Hepatocyte (in vitro differentiated cells): ENCODE measurements at regions not wholly inside any gene's neighbourhood (a gene's known extent, or its start where the extent isn't known, plus 50 kb on each side); places are given as distances from the start of the nearest gene placed in this dataset.

ENCODE experiments used
- DNase-seq: peaks from one replicate; pipeline ENCODE4 v3.0.0-alpha.2; 2016; ENCODE audit warnings: low spot score
- H2AFZ ChIP-seq: fragments of 200-600 bp; sonication (generic); 2 replicates; pipeline ENCODE4 v1.6.0; 2016; ENCODE audit warnings: antibody characterized with exemption, mild to moderate bottlenecking
- H3K27ac ChIP-seq: fragments of 200-600 bp; sonication (generic); 2 replicates; pipeline ENCODE4 v1.5.1; 2016; ENCODE audit warnings: mild to moderate bottlenecking
- H3K27me3 ChIP-seq: fragments of 200-600 bp; sonication (generic); 2 replicates; pipeline ENCODE4 v1.6.1; 2016
- H3K36me3 ChIP-seq: fragments of 200-600 bp; sonication (generic); replicated peaks from 2 replicates; pipeline ENCODE4 v1.5.1; 2016; ENCODE audit warnings: low read depth; ENCODE audit not compliant: insufficient read depth
- H3K4me1 ChIP-seq: fragments of 200-600 bp; sonication (generic); 2 replicates; pipeline ENCODE4 v1.5.1; 2016; ENCODE audit warnings: mild to moderate bottlenecking, moderate library complexity; ENCODE audit not compliant: insufficient read depth
- H3K4me2 ChIP-seq: fragments of 200-600 bp; sonication (generic); 2 replicates; pipeline ENCODE4 v1.6.0; 2016
- H3K4me3 ChIP-seq: fragments of 200-600 bp; sonication (generic); 2 replicates; pipeline ENCODE4 v1.5.1; 2016; ENCODE audit warnings: mild to moderate bottlenecking
- H3K79me2 ChIP-seq: fragments of 200-600 bp; sonication (generic); 2 replicates; pipeline ENCODE4 v1.6.0; 2017; ENCODE audit warnings: mild to moderate bottlenecking
- H3K9me2 ChIP-seq: fragments of 200-600 bp; sonication (generic); replicated peaks from 2 replicates; pipeline ENCODE4 v1.6.0; 2017; ENCODE audit warnings: mild to moderate bottlenecking; ENCODE audit not compliant: insufficient read depth
- H3K9me3 ChIP-seq: fragments of 200-600 bp; sonication (generic); 2 replicates; pipeline ENCODE4 v1.5.1; 2016; ENCODE audit warnings: low read depth, mild to moderate bottlenecking
- H4K20me1 ChIP-seq: fragments of 200-600 bp; sonication (generic); 2 replicates; pipeline ENCODE4 v1.6.0; 2016; ENCODE audit warnings: mild to moderate bottlenecking; ENCODE audit not compliant: insufficient read depth, poor library complexity, severe bottlenecking
- EZH2 ChIP-seq: fragments of 200-600 bp; sonication (generic); IDR thresholded peaks from 2 replicates; pipeline ENCODE4 v1.6.1; 2016; ENCODE audit warnings: antibody characterized with exemption, mild to moderate bottlenecking, borderline replicate concordance
- EZH2phosphoT487 ChIP-seq: fragments of 200-600 bp; sonication (generic); IDR thresholded peaks from one replicate; pipeline ENCODE4 v1.6.1; 2018; ENCODE audit warnings: antibody characterized with exemption, mild to moderate bottlenecking, low read depth, moderate library complexity; ENCODE audit not compliant: unreplicated experiment, severe bottlenecking
- WGBS: methylation state at CpG from one replicate; pipeline ENCODE4 v1.1.6; 2016; ENCODE audit warnings: low lambda C conversion rate; ENCODE audit errors: missing lambda C conversion rate; 5-methylcytosine and 5-hydroxymethylcytosine counted together
- TF ChIP-seq, protein P1 (sequence below): fragments of 200-600 bp; sonication (generic); IDR thresholded peaks from 2 replicates; pipeline ENCODE4 v1.5.1; 2016; ENCODE audit warnings: antibody characterized with exemption, mild to moderate bottlenecking; ENCODE audit not compliant: poor library complexity

DNA sequence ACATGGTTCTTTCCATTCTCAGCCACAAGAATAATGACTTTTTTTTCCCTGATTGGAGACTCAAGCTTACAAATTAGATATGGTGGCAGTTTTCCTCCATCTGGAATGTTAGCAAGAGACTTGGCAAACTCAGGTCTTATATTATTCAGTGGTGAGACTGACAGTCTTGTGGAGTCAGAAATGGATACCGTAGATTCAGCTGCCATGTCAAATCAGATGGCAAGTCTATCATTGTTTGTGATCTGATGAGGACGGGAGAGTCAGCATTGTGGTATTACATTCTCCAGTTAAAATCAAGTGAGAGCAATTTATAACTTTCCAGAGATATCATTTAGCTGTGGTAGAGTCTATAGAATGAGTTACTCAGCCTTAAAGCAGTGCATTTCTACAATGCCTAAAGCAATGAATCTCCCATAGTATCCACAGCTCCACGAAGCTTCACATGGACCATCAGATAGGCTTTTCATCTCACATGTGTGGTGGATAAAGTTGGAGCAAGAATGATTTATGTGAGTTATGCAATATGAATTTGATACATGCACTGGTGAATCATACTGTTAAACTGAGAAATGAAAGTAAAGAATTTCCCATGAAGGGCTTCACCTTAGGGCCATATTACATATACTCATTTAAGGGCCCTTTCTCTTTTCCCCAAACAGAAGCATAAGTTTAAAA lies 430.6 kb downstream of the ZNF608 start:
- Histone ChIP-seq H3K9me2 (no peaks in the 10 kb centered on the region), H3K4me3 (no peak overlapping the region), H3K4me2 (no peak overlapping the region), H4K20me1 (no peaks in the 10 kb centered on the region), H3K36me3 (no peaks in the 10 kb centered on the region), H3K9me3 (no peaks in the 10 kb centered on the region), H2AFZ (no peak overlapping the region), H3K4me1 (no peaks in the 10 kb centered on the region), H3K27me3 (no peaks in the 10 kb centered on the region), H3K27ac (no peak overlapping the region), H3K79me2 (no peaks in the 10 kb centered on the region)
- 88% methylated on average over 3 of the region's 3 CpGs for WGBS
- DNase-seq = no peak
- TF ChIP-seq EZH2phosphoT487 (no peak), EZH2 (no peak)
- TF ChIP-seq, protein P1, sequence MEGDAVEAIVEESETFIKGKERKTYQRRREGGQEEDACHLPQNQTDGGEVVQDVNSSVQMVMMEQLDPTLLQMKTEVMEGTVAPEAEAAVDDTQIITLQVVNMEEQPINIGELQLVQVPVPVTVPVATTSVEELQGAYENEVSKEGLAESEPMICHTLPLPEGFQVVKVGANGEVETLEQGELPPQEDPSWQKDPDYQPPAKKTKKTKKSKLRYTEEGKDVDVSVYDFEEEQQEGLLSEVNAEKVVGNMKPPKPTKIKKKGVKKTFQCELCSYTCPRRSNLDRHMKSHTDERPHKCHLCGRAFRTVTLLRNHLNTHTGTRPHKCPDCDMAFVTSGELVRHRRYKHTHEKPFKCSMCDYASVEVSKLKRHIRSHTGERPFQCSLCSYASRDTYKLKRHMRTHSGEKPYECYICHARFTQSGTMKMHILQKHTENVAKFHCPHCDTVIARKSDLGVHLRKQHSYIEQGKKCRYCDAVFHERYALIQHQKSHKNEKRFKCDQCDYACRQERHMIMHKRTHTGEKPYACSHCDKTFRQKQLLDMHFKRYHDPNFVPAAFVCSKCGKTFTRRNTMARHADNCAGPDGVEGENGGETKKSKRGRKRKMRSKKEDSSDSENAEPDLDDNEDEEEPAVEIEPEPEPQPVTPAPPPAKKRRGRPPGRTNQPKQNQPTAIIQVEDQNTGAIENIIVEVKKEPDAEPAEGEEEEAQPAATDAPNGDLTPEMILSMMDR = no peak

DNA sequence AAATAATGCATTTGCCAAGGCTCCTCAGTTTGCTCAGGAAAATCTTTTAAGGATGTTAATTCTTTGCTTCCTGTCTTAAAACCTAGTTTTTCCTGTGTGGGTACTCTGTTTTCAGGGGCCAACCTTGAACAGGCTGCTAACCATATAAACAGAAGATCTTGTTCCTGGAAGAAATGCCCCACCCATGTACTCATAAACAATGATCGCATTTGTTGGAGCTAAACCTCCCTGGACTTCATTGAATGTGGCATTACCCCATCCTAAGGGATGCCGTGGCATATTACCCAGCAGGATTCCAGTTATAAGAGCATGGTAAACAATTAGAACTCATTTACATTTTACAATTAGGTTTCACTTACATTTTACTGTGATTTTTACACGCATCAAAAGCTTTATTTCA lies 436.0 kb downstream of the ZNF608 start:
- H3K4me1 ChIP-seq = peaks cover 7% of the 10 kb centered on the region
- no peaks in the 10 kb centered on the region for H4K20me1 ChIP-seq
- H3K36me3 ChIP-seq = no peaks in the 10 kb centered on the region
- H3K27ac ChIP-seq = no peak overlapping the region
- no peak for TF ChIP-seq EZH2phosphoT487
- TF ChIP-seq EZH2 = no peak
- TF ChIP-seq, protein P1 = no peak
- H3K4me3 ChIP-seq = no peak overlapping the region
- no peaks in the 10 kb centered on the region for H3K79me2 ChIP-seq
- no peaks in the 10 kb centered on the region for H3K9me2 ChIP-seq
- H3K4me2 ChIP-seq = no peak overlapping the region
- no peaks in the 10 kb centered on the region for H3K9me3 ChIP-seq
- DNase-seq = no peak
- H3K27me3 ChIP-seq = no peaks in the 10 kb centered on the region
- 57% methylated on average over 3 of the region's 3 CpGs for WGBS
- no peak overlapping the region for H2AFZ ChIP-seq

DNA sequence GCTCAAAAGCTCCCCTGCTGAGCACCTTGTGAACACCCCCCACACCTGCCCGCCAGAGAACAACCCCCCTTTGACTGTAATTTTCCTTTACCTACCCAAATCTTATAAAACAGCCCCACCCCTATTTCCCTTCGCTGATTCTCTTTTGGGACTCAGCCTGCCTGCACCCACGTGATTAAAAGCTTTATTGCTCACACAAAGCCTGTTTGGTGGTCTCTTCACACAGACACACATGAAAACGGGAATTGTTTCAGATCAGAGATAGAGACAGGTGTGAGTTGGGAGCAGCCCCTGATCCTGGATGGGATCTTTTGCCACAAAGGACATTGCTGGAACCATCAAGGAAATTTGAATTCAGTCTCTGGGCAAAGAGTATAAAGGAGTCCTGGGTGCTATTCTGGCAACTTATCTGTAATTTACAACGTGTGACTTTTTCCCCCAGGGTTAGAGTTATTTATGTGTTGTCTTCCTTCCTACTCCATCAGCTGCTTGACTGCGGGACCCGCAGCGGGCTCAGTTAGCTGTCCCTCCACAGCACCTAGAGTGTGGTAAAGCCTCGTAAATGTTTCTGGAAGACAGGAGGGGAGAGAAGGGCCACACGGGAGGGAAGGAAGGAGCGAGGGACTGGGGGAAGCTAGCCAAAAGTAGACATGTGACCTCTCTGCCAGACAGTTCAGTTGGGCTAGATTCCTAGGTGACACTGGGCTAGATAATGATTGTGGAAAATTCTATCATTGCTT lies 437.0 kb downstream of the ZNF608 start:
- H3K27ac ChIP-seq = no peak overlapping the region
- no peaks in the 10 kb centered on the region for H3K36me3 ChIP-seq
- no peaks in the 10 kb centered on the region for H3K27me3 ChIP-seq
- no peaks in the 10 kb centered on the region for H3K9me2 ChIP-seq
- TF ChIP-seq EZH2phosphoT487 (no peak), EZH2 (no peak)
- TF ChIP-seq, protein P1 = no peak
- H3K4me2 ChIP-seq = no peak overlapping the region
- no peaks in the 10 kb centered on the region for H3K9me3 ChIP-seq
- no peak overlapping the region for H2AFZ ChIP-seq
- WGBS = 39% methylated on average over 10 of the region's 11 CpGs
- no peaks in the 10 kb centered on the region for H4K20me1 ChIP-seq
- no peak overlapping the region for H3K4me3 ChIP-seq
- DNase-seq = no peak
- no peaks in the 10 kb centered on the region for H3K79me2 ChIP-seq
- H3K4me1 ChIP-seq = peaks cover 7% of the 10 kb centered on the region
